ENCODE measurements at regions not wholly inside any gene's neighbourhood (a gene's known extent, or its start where the extent isn't known, plus 50 kb on each side); places are given as distances from the start of the nearest gene placed in this dataset.

- TF ChIP-seq FOXK2 (IDR thresholded peaks at IDR 0.05) = no peak
- TF ChIP-seq LEF1 (IDR thresholded peaks at IDR 0.05; ENCODE audit: borderline replicate concordance) = no peak
- no peak for TF ChIP-seq PKNOX1 (IDR thresholded peaks at IDR 0.05)
- TF ChIP-seq ARNT (IDR thresholded peaks at IDR 0.05) = no peak
- TF ChIP-seq FOXM1 (IDR thresholded peaks at IDR 0.05; ENCODE audit: borderline replicate concordance) = no peak
- no peak for TF ChIP-seq SP1 (IDR thresholded peaks at IDR 0.05)
- TF ChIP-seq FOXA1 (IDR thresholded peaks at IDR 0.05) = no peak
- no peak for TF ChIP-seq NFRKB (IDR thresholded peaks at IDR 0.05)
- no peak for TF ChIP-seq SUZ12 (IDR thresholded peaks at IDR 0.05)
- no peak for TF ChIP-seq BHLHE40 (IDR thresholded peaks at IDR 0.05; ENCODE audit: borderline replicate concordance)
- no peak for TF ChIP-seq TARDBP (IDR thresholded peaks at IDR 0.05)
- no peak for TF ChIP-seq ZNF384 (IDR thresholded peaks at IDR 0.05)
- no peak for TF ChIP-seq HDGF (IDR thresholded peaks at IDR 0.05; ENCODE audit: borderline replicate concordance)
- TF ChIP-seq CTBP1 (IDR thresholded peaks at IDR 0.05; ENCODE audit: borderline replicate concordance) = no peak
Observed at GRCh38 chr10:116006508-116006907, 266.5 kb downstream of the GFRA1 start.
